ENCODE measurements at regions not wholly inside any gene's neighbourhood (a gene's known extent, or its start where the extent isn't known, plus 50 kb on each side); places are given as distances from the start of the nearest gene placed in this dataset.

- no peaks in the 10 kb centered on the region for H3K9me3 ChIP-seq (replicated peaks; ENCODE audit: control insufficient read depth, insufficient read depth, low read length)
- SMC1A ChIA-PET (ENCODE audit: uncharacterized antibody, unreplicated experiment) = no interaction called here
- in situ Hi-C loops (cut with MboI) (no loop called here), intact Hi-C loops (cut with micrococcal nuclease; ENCODE audit: unreplicated experiment) (loop anchor here (10.0 kb wide), 1 partner anchor 212 kb away; the partner anchor contains the start of gene INHBB)
- no peaks in the 10 kb centered on the region for H3K36me3 ChIP-seq (ENCODE audit: control insufficient read depth in 2 of 2, insufficient read depth in 2 of 2, low read length in 1 of 2)
- CTCF ChIA-PET = interaction anchor here (0.7 kb wide), 1 partner anchor 652 kb away, joined by 4 read pairs; no protein-coding TSS in a partner anchor
- H3K9ac ChIP-seq (ENCODE audit: control insufficient read depth, insufficient read depth, low read length) = no peak overlapping the region
- no peak overlapping the region for H3K4me2 ChIP-seq (ENCODE audit: control insufficient read depth, insufficient read depth)
- no peak for DNase-seq (ENCODE audit: low read depth, low spot score)
- RAD21 ChIA-PET (ENCODE audit: unreplicated experiment) = no interaction called here
- WGBS (ENCODE audit: insufficient coverage, insufficient replicate concordance, low lambda C conversion rate, missing lambda C conversion rate) = 0% methylated on average over 3 of the region's 3 CpGs
- no peaks in the 10 kb centered on the region for H3K4me1 ChIP-seq (ENCODE audit: control insufficient read depth, insufficient read depth, low read length)
- no peak for ATAC-seq
- peaks cover 0 to 6% of the 10 kb centered on the region in 2 experiments; a peak in 2 of 4 replicates for H3K27me3 ChIP-seq (replicated peaks in 1 of 2; ENCODE audit: control insufficient read depth in 2 of 2, insufficient read depth in 2 of 2, low read length in 1 of 2)
- no peak for FAIRE-seq
- no peaks in the 10 kb centered on the region for H4K20me1 ChIP-seq (ENCODE audit: control insufficient read depth, insufficient read depth)
- no peak overlapping the region for H3K27ac ChIP-seq (ENCODE audit: control insufficient read depth, insufficient read depth)
- H3K4me3 ChIP-seq = no peak overlapping the region
- BruUV-seq (replicated peaks) = no TSS peak
- POLR2A ChIA-PET = no interaction called here
- TF ChIP-seq KDM1A (IDR thresholded peaks at IDR 0.05; ENCODE audit: borderline replicate concordance) (no peak), HDAC6 (IDR thresholded peaks at IDR 0.05; ENCODE audit: unreplicated experiment) (no peak), RB1 (IDR thresholded peaks at IDR 0.05; ENCODE audit: borderline replicate concordance) (no peak), ESRRA (IDR thresholded peaks at IDR 0.05; ENCODE audit: low read length) (no peak), HSF1 (IDR thresholded peaks at IDR 0.05; ENCODE audit: low read depth, low read length) (no peak), STAT1 (conservative IDR thresholded peaks at IDR 0.05) (no peak), JUNB (IDR thresholded peaks at IDR 0.05) (no peak), MLLT1 (IDR thresholded peaks at IDR 0.05) (0 out of 2 replicates have a peak, but pooled peaks have one; percentile 42)
- H3K79me2 ChIP-seq (ENCODE audit: control insufficient read depth, insufficient read depth, low read length) = no peaks in the 10 kb centered on the region
- no peak overlapping the region for H2AFZ ChIP-seq (ENCODE audit: control insufficient read depth, low read depth, low read length)
These were observed 178.8 kb upstream of the GLI2 start for GRCh38 chr2:120556911-120557310.

All from GM12878 (cell line).